ENCODE measurements at regions not wholly inside any gene's neighbourhood (a gene's known extent, or its start where the extent isn't known, plus 50 kb on each side); places are given as distances from the start of the nearest gene placed in this dataset.
"Not testable (repeated sequence)": the region's sequence is repeated elsewhere in the genome, so short reads cannot be mapped to it uniquely, and the experiment has no call there.

DNA sequence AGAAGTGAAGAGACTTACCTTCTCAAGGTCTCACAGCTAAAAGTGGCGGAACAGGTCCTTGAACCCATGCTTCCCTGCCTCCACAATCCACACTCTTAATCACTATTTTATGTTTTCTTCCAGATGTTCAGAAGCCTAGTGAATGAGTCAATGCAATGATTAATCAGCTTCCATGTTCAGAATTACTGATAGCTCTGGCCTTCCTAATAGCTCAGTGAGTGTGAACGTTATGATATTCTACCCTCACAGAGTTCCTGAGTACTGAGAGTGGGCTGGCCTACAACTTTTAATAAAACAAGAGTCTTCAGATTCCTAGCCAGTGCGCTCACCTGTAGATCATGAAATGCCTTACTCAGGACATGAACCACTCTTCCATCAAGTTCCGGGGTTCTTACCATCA, 443.0 kb upstream of the ADAMTS9 start:
- no peak overlapping the region for H2AFZ ChIP-seq (ENCODE audit: low read depth, low read length)
- H3K27me3 ChIP-seq (ENCODE audit: control insufficient read depth in 1 of 2, insufficient read depth in 1 of 2, low read length in 2 of 2), result no peaks in the 10 kb centered on the region
- no peak overlapping the region for H3K18ac ChIP-seq (ENCODE audit: low read depth in 1 of 2, low read length in 2 of 2)
- H3K4ac ChIP-seq (ENCODE audit: low read depth in 1 of 2, low read length in 2 of 2), result no peak overlapping the region
- no peak overlapping the region for H2AK5ac ChIP-seq (ENCODE audit: low read length, severe bottlenecking)
- no peak overlapping the region for H3K23ac ChIP-seq (ENCODE audit: low read length in 2 of 2)
- no peaks in the 10 kb centered on the region for H3K36me3 ChIP-seq (ENCODE audit: control insufficient read depth in 1 of 2, insufficient read depth in 2 of 2, low read depth in 1 of 2, low read length in 2 of 2)
- H3K9ac ChIP-seq (ENCODE audit: low read length), result no peak overlapping the region
- H3K4me2 ChIP-seq (ENCODE audit: low read length, poor library complexity, severe bottlenecking), result no peak overlapping the region
- H4K8ac ChIP-seq (ENCODE audit: low read length), result no peak overlapping the region
- DNase-seq, result peak; percentile 6
- no peaks in the 10 kb centered on the region for H3K4me1 ChIP-seq (ENCODE audit: control insufficient read depth, insufficient read depth, low read depth, low read length)
- no peaks in the 10 kb centered on the region for H3K79me1 ChIP-seq (replicated peaks; ENCODE audit: low read length, poor library complexity, severe bottlenecking)
- H3K27ac ChIP-seq (ENCODE audit: low read length, poor library complexity, severe bottlenecking), result no peak overlapping the region
- no peak overlapping the region for H2BK5ac ChIP-seq (ENCODE audit: low read depth, low read length, poor library complexity, severe bottlenecking)
- no peak overlapping the region for H2BK12ac ChIP-seq (ENCODE audit: low read length in 2 of 2)
- no peak overlapping the region for H3K4me3 ChIP-seq (ENCODE audit: insufficient read depth in 1 of 2, low read depth in 1 of 2, low read length in 2 of 2)
- 83% methylated on average over 4 of the region's 4 CpGs for WGBS
- no peak overlapping the region for H2BK15ac ChIP-seq (ENCODE audit: low read depth, poor library complexity, severe bottlenecking)
- no peak overlapping the region for H2BK120ac ChIP-seq (ENCODE audit: low read depth, low read length)
- no peak overlapping the region for H3K14ac ChIP-seq (ENCODE audit: low read length in 2 of 2)
- H3K9me3 ChIP-seq (ENCODE audit: control insufficient read depth, low read length), result no peaks in the 10 kb centered on the region
- H4K91ac ChIP-seq (ENCODE audit: low read length), result no peak overlapping the region

DNA sequence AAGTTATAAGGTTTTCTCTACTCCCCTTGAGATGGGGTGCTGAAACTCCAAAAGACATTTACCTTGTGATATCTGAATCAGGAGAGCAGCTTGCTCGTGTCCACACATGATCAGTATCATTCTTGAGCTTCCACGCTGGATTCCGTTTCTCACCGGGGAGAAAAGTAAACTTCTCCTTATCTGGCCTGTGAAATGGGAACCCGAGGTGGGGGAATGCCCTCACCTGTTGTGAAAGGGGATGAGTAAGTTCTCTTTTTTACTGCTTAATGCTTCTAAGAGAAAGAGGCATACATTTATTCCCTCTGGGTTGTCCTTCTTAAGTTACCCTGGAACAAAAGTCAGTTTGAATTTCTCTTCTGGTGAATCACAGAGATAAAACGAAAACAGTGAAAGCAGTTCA, 440.5 kb upstream of the ADAMTS9 start:
- Histone ChIP-seq H4K8ac (ENCODE audit: low read length) (no peak overlapping the region), H3K4ac (ENCODE audit: low read depth in 1 of 2, low read length in 2 of 2) (no peak overlapping the region), H3K79me1 (replicated peaks; ENCODE audit: low read length, poor library complexity, severe bottlenecking) (no peaks in the 10 kb centered on the region), H3K23ac (ENCODE audit: low read length in 2 of 2) (no peak overlapping the region), H2AK5ac (ENCODE audit: low read length, severe bottlenecking) (no peak overlapping the region), H3K9ac (ENCODE audit: low read length) (no peak overlapping the region), H2BK12ac (ENCODE audit: low read length in 2 of 2) (peak overlapping the region in 1 of 2 experiments; percentile 66), H3K4me3 (ENCODE audit: insufficient read depth in 1 of 2, low read depth in 1 of 2, low read length in 2 of 2) (no peak overlapping the region), H3K4me1 (ENCODE audit: control insufficient read depth, insufficient read depth, low read depth, low read length) (no peaks in the 10 kb centered on the region), H3K27ac (ENCODE audit: low read length, poor library complexity, severe bottlenecking) (no peak overlapping the region), H3K27me3 (ENCODE audit: control insufficient read depth in 1 of 2, insufficient read depth in 1 of 2, low read length in 2 of 2) (no peaks in the 10 kb centered on the region), H2BK5ac (ENCODE audit: low read depth, low read length, poor library complexity, severe bottlenecking) (no peak overlapping the region), H3K4me2 (ENCODE audit: low read length, poor library complexity, severe bottlenecking) (no peak overlapping the region), H2BK120ac (ENCODE audit: low read depth, low read length) (no peak overlapping the region), H3K18ac (ENCODE audit: low read depth in 1 of 2, low read length in 2 of 2) (peak overlapping the region in 1 of 2 experiments; percentile 62), H2BK15ac (ENCODE audit: low read depth, poor library complexity, severe bottlenecking) (no peak overlapping the region), H3K14ac (ENCODE audit: low read length in 2 of 2) (no peak overlapping the region), H2AFZ (ENCODE audit: low read depth, low read length) (no peak overlapping the region), H4K91ac (ENCODE audit: low read length) (no peak overlapping the region), H3K9me3 (ENCODE audit: control insufficient read depth, low read length) (no peaks in the 10 kb centered on the region), H3K36me3 (ENCODE audit: control insufficient read depth in 1 of 2, insufficient read depth in 2 of 2, low read depth in 1 of 2, low read length in 2 of 2) (no peaks in the 10 kb centered on the region)
- 87% methylated on average over 6 of the region's 6 CpGs for WGBS
- DNase-seq, result no peak

DNA sequence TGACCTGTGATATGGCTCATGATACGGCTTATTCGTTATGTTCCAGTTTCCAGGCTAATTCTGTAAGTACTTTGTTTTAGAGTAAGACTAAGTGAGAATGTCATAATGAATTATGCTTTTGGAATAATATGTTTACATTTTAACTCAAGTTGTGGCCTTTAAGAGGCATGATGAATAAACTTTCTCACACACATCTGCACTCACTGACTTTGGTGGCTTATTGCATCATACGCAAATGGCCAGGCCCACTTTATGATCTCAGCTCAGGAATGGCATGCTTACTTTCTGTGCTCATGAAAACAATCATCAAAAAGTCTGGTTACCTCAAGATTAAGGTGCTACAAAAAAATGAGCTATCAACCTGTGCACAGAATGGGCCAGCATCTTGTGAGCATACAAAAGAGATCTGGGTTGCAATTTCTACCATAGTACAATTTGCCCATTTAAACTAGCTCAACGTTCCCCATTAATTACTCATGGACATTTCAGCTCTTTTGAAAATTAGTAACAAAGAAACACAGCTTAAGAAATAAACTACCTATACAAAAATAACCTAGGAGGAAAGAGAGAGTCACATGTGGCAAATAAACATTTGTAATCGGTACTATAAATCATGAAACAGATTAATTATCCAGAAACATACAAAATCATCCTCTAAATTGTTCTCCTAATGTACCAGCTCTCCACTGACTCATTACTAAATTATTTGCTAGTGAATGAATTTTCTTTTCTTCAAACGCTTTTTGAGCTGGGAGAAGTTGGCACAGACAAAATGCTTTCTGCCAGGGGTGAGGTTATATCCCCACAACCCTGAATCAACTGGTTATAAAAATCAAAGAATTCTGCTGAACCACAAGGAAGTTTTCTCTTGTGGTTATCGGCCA, 439.0 kb upstream of the ADAMTS9 start:
- Histone ChIP-seq H3K4me1 (ENCODE audit: control insufficient read depth, insufficient read depth, low read depth, low read length) (no peaks in the 10 kb centered on the region), H4K8ac (ENCODE audit: low read length) (no peak overlapping the region), H3K23ac (ENCODE audit: low read length in 2 of 2) (no peak overlapping the region), H3K9me3 (ENCODE audit: control insufficient read depth, low read length) (no peaks in the 10 kb centered on the region), H4K91ac (ENCODE audit: low read length) (no peak overlapping the region), H2BK15ac (ENCODE audit: low read depth, poor library complexity, severe bottlenecking) (no peak overlapping the region), H3K4me2 (ENCODE audit: low read length, poor library complexity, severe bottlenecking) (no peak overlapping the region), H3K36me3 (ENCODE audit: control insufficient read depth in 1 of 2, insufficient read depth in 2 of 2, low read depth in 1 of 2, low read length in 2 of 2) (no peaks in the 10 kb centered on the region), H3K4ac (ENCODE audit: low read depth in 1 of 2, low read length in 2 of 2) (no peak overlapping the region), H3K27me3 (ENCODE audit: control insufficient read depth in 1 of 2, insufficient read depth in 1 of 2, low read length in 2 of 2) (no peaks in the 10 kb centered on the region), H3K79me1 (replicated peaks; ENCODE audit: low read length, poor library complexity, severe bottlenecking) (no peaks in the 10 kb centered on the region), H2BK12ac (ENCODE audit: low read length in 2 of 2) (no peak overlapping the region), H2BK120ac (ENCODE audit: low read depth, low read length) (no peak overlapping the region), H3K9ac (ENCODE audit: low read length) (peak overlapping the region; percentile 30), H3K18ac (ENCODE audit: low read depth in 1 of 2, low read length in 2 of 2) (peak overlapping the region in 1 of 2 experiments; percentile 24), H3K4me3 (ENCODE audit: insufficient read depth in 1 of 2, low read depth in 1 of 2, low read length in 2 of 2) (no peak overlapping the region), H2AFZ (ENCODE audit: low read depth, low read length) (no peak overlapping the region), H2AK5ac (ENCODE audit: low read length, severe bottlenecking) (no peak overlapping the region), H3K14ac (ENCODE audit: low read length in 2 of 2) (no peak overlapping the region), H3K27ac (ENCODE audit: low read length, poor library complexity, severe bottlenecking) (no peak overlapping the region), H2BK5ac (ENCODE audit: low read depth, low read length, poor library complexity, severe bottlenecking) (no peak overlapping the region)
- peak; percentile 89 for DNase-seq
- 8% methylated on average over 2 of the region's 7 CpGs for WGBS

DNA sequence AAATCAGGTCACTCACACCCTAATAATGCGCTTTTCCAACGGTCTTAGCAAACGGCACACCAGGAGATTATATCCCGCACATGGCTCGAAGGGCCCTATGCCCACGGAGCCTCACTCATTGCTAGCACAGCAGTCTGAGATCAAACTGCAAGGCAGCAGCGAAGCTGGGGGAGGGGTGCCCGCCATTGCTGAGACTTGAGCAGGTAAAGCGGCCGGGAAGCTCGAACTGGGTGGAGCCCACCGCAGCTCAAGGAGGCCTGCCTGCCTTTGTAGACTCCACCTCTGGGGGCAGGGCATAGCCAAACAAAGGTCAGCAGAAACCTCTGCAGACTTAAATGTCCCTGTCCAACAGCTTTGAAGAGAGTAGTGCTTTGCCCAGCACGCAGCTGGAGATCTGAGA, 432.4 kb upstream of the ADAMTS9 start:
- not testable (repeated sequence) for H3K14ac ChIP-seq (ENCODE audit: low read length in 2 of 2); H3K4me1 ChIP-seq (ENCODE audit: control insufficient read depth, insufficient read depth, low read depth, low read length); H3K27ac ChIP-seq (ENCODE audit: low read length, poor library complexity, severe bottlenecking); H2AK5ac ChIP-seq (ENCODE audit: low read length, severe bottlenecking); H2BK120ac ChIP-seq (ENCODE audit: low read depth, low read length); H4K91ac ChIP-seq (ENCODE audit: low read length); H2BK5ac ChIP-seq (ENCODE audit: low read depth, low read length, poor library complexity, severe bottlenecking); H4K8ac ChIP-seq (ENCODE audit: low read length); H3K4ac ChIP-seq (ENCODE audit: low read depth in 1 of 2, low read length in 2 of 2); DNase-seq; H3K23ac ChIP-seq (ENCODE audit: low read length in 2 of 2); H3K4me3 ChIP-seq (ENCODE audit: insufficient read depth in 1 of 2, low read depth in 1 of 2, low read length in 2 of 2); H2AFZ ChIP-seq (ENCODE audit: low read depth, low read length); H3K79me1 ChIP-seq (replicated peaks; ENCODE audit: low read length, poor library complexity, severe bottlenecking); H2BK15ac ChIP-seq (ENCODE audit: low read depth, poor library complexity, severe bottlenecking); H3K9ac ChIP-seq (ENCODE audit: low read length); H3K9me3 ChIP-seq (ENCODE audit: control insufficient read depth, low read length); H3K36me3 ChIP-seq (ENCODE audit: control insufficient read depth in 1 of 2, insufficient read depth in 2 of 2, low read depth in 1 of 2, low read length in 2 of 2); H3K27me3 ChIP-seq (ENCODE audit: control insufficient read depth in 1 of 2, insufficient read depth in 1 of 2, low read length in 2 of 2); H2BK12ac ChIP-seq (ENCODE audit: low read length in 2 of 2); H3K18ac ChIP-seq (ENCODE audit: low read depth in 1 of 2, low read length in 2 of 2); H3K4me2 ChIP-seq (ENCODE audit: low read length, poor library complexity, severe bottlenecking)
- WGBS, result 95% methylated on average over 13 of the region's 13 CpGs
